ENCODE measurements at regions not wholly inside any gene's neighbourhood (a gene's known extent, or its start where the extent isn't known, plus 50 kb on each side); places are given as distances from the start of the nearest gene placed in this dataset.

GRCh38 chr6:54614499-54615195 lies 231.9 kb upstream of the FAM83B start:
- no peak for TF ChIP-seq CTCF (conservative IDR thresholded peaks at IDR 0.05)
- H3K27ac ChIP-seq: no peak overlapping the region

GRCh38 chr6:54617730-54618129 lies 228.8 kb upstream of the FAM83B start:
- no peak for TF ChIP-seq CTCF (conservative IDR thresholded peaks at IDR 0.05)
- no peak overlapping the region for H3K27ac ChIP-seq

DNA sequence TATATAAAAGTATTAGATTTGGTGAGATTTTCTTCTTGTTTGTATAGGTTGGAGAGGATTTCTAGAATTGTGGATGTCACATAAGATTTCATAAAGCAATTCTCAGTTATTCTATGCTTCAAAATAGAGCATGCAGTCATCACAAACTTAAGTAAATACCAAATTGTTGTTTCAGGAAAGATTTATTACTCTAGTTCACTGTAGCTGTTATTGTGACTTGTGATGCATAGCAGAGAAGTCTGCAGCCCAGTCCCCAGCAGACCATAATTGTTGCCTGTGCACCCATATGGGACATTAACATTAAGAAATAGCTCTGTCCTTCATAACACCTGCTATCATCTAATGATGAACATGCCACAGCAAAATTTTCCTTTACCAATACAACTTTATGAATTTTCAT lies 228.0 kb upstream of the FAM83B start:
- TF ChIP-seq CTCF (conservative IDR thresholded peaks at IDR 0.05): no peak
- no peak overlapping the region for H3K27ac ChIP-seq

GRCh38 chr6:54619102-54619501 lies 227.5 kb upstream of the FAM83B start:
- TF ChIP-seq CTCF (conservative IDR thresholded peaks at IDR 0.05): no peak

DNA sequence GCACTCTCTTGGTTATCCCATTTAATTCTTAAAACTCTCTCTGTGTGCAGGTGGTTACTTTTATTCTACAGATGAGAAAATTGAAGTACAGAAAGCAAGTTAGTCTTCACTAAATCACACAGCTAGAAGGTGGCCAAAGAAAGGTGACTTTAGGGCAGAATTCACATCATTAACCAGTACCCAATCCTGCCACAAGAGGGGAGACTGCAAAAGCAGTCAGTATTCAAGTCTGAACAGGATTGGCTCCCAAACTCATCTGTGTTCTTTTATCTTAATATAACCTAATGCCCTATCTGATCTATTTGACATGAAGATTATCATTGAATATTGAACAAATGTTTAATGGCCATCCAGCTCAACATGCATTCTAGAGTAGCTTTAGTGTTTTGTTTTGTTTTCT lies 225.3 kb upstream of the FAM83B start:
- H3K27ac ChIP-seq: no peak overlapping the region
- peak; percentile 61 for TF ChIP-seq CTCF (conservative IDR thresholded peaks at IDR 0.05)

More at GRCh38 chr6:54619102-54619501, 227.5 kb upstream of the FAM83B start:
- H3K27ac ChIP-seq: no peak overlapping the region

- H3K27ac ChIP-seq: no peak overlapping the region
- no peak for TF ChIP-seq CTCF (conservative IDR thresholded peaks at IDR 0.05)
Measured at GRCh38 chr6:54624216-54624615, 222.4 kb upstream of the FAM83B start.

DNA sequence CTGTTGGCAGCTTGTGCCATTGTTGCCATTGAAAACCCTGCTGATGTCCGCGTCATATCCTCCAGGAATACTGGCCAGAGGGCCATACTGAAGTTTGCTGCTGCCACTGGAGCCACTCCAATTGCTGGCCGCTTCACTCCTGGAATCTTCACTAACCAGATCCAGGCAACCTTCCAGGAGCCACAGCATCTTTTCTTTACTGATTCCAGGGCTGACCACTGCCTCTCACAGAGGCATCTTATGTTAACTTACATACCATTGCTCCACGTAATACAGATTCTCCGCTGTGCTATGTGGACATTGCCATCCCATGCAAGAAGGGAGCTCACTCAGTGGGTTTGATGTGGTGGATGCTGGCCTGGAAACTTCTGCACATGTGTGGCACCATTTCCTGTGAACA lies 221.8 kb upstream of the FAM83B start:
- no peak for TF ChIP-seq CTCF (conservative IDR thresholded peaks at IDR 0.05)
- no peak overlapping the region for H3K27ac ChIP-seq
